Naive thymus-derived CD4-positive, alpha-beta T cell (primary cell): ENCODE measurements at regions not wholly inside any gene's neighbourhood (a gene's known extent, or its start where the extent isn't known, plus 50 kb on each side); places are given as distances from the start of the nearest gene placed in this dataset.
A peak's percentile ranks its signal among the peaks of the same experiment; 100 is the strongest.
"Not testable (repeated sequence)": the region's sequence is repeated elsewhere in the genome, so short reads cannot be mapped to it uniquely, and the experiment has no call there.

ENCODE experiments used
- ATAC-seq: fragments of 150-1000 bp; cut with Tn5 transposase; 2 replicates; pipeline ENCODE4 v1.10.0; 2021; ENCODE audit warnings: mild to moderate bottlenecking, moderate library complexity
- CTCF ChIA-PET: fragments of 350-600 bp; sonication (Branson Sonifier 250); formaldehyde crosslinking; loops from one replicate; lab custom pipeline; 2021; ENCODE audit warnings: antibody characterized with exemption; lab: Charles Lee
- POLR2A ChIA-PET: fragments of 350-600 bp; sonication (Branson Sonifier 250); formaldehyde crosslinking; loops from one replicate; lab custom pipeline; 2021; ENCODE audit warnings: antibody characterized with exemption, inconsistent platforms; lab: Charles Lee
- DNase-seq, 9 donors: peaks; one replicate each; pipeline versions ENCODE4 v3.0.0 to v3.0.0-alpha.2; 2020 to 2022; ENCODE audit warnings: mixed read lengths in 1 of 9
- H3K27ac ChIP-seq: one replicate; pipeline ENCODE4 v1.7.0; 2013; ENCODE audit warnings: mild to moderate bottlenecking, low read depth, low read length, moderate library complexity
- H3K27me3 ChIP-seq, 2 donors: one replicate each; pipeline ENCODE4 v1.7.0; 2013; ENCODE audit warnings: low read length in 2 of 2, mild to moderate bottlenecking in 2 of 2, moderate library complexity in 2 of 2; ENCODE audit not compliant: control insufficient read depth in 2 of 2, insufficient read depth in 2 of 2
- H3K36me3 ChIP-seq, 3 experiments: 1 replicate in 2 of 3; 2 replicates in 1 of 3; pipeline ENCODE4 v1.7.0; 2013; ENCODE audit warnings: low read length in 3 of 3, mild to moderate bottlenecking in 3 of 3, moderate library complexity in 1 of 3; ENCODE audit not compliant: insufficient read depth in 3 of 3, control insufficient read depth in 2 of 3
- H3K4me1 ChIP-seq, 2 donors: one replicate each; pipeline ENCODE4 v1.7.0; 2013; ENCODE audit warnings: low read length in 2 of 2, mild to moderate bottlenecking in 2 of 2, moderate library complexity in 1 of 2; ENCODE audit not compliant: control insufficient read depth in 2 of 2, insufficient read depth in 2 of 2
- H3K4me3 ChIP-seq: 2 replicates; pipeline ENCODE4 v1.7.0; 2013; ENCODE audit warnings: mild to moderate bottlenecking, low read length
- H3K9me3 ChIP-seq, 3 experiments: 1 replicate in 2 of 3; 2 replicates in 1 of 3; pipeline ENCODE4 v1.7.0; 2013; ENCODE audit warnings: low read length in 3 of 3; ENCODE audit not compliant: control insufficient read depth in 2 of 3
- H3K27ac Mint-ChIP-seq, 9 donors: one replicate each; pipeline ENCODE4 v1.8.0; 2020 to 2022; ENCODE audit warnings: mixed read lengths in 9 of 9, mild to moderate bottlenecking in 8 of 9, moderate library complexity in 5 of 9, inconsistent platforms in 2 of 9
- H3K27me3 Mint-ChIP-seq, 5 donors: one replicate each; pipeline ENCODE4 v1.8.0; 2021 to 2022; ENCODE audit warnings: mixed read lengths in 5 of 5, mild to moderate bottlenecking in 1 of 5
- H3K36me3 Mint-ChIP-seq, 5 donors: one replicate each; pipeline ENCODE4 v1.8.0; 2020 to 2022; ENCODE audit warnings: mixed read lengths in 5 of 5, mild to moderate bottlenecking in 3 of 5, inconsistent platforms in 1 of 5
- H3K4me1 Mint-ChIP-seq, 7 donors: one replicate each; pipeline ENCODE4 v1.8.0; 2020 to 2022; ENCODE audit warnings: mixed read lengths in 7 of 7, mild to moderate bottlenecking in 3 of 7, inconsistent platforms in 1 of 7
- H3K4me3 Mint-ChIP-seq, 10 donors: one replicate each; pipeline ENCODE4 v1.8.0; 2020 to 2022; ENCODE audit warnings: mild to moderate bottlenecking in 10 of 10, mixed read lengths in 10 of 10, moderate library complexity in 6 of 10, inconsistent platforms in 2 of 10
- H3K9me3 Mint-ChIP-seq, 11 donors: one replicate each; pipeline ENCODE4 v1.8.0; 2020 to 2022; ENCODE audit warnings: mixed read lengths in 11 of 11, mild to moderate bottlenecking in 4 of 11, inconsistent platforms in 1 of 11, moderate library complexity in 1 of 11
- intact Hi-C, 2 donors: fragments of 100-400 bp; cut with micrococcal nuclease; formaldehyde crosslinking; loops; one replicate each; pipeline ENCODE4 v1.15.1; 2023

GRCh38 chr1:149635290-149635899 is 51.7 kb downstream of the PPIAL4C start:
- H3K27me3 ChIP-seq, H3K27me3 Mint-ChIP-seq, POLR2A ChIA-PET, intact Hi-C loops, H3K36me3 Mint-ChIP-seq, CTCF ChIA-PET, H3K4me1 ChIP-seq, H3K36me3 ChIP-seq, H3K9me3 ChIP-seq, ATAC-seq, H3K9me3 Mint-ChIP-seq, H3K4me3 ChIP-seq: not testable (repeated sequence)
- peak overlapping the region; percentile 96 to 100 (median 99) for H3K27ac Mint-ChIP-seq
- peak in 8 of 9 donors; percentile 27 to 66 (median 48) for DNase-seq
- H3K4me3 Mint-ChIP-seq = peak overlapping the region; percentile 87 to 99 (median 94)
- peak overlapping the region; percentile 95 for H3K27ac ChIP-seq
- H3K4me1 Mint-ChIP-seq = peaks cover 8 to 47% (median 40%) of the 10 kb centered on the region in 7 donors

GRCh38 chr1:149636286-149637122 is 52.9 kb downstream of the PPIAL4C start:
- H3K27me3 ChIP-seq, H3K9me3 ChIP-seq, CTCF ChIA-PET, POLR2A ChIA-PET, H3K36me3 ChIP-seq, intact Hi-C loops, H3K9me3 Mint-ChIP-seq, H3K4me1 ChIP-seq, H3K27me3 Mint-ChIP-seq: not testable (repeated sequence)
- Mint-ChIP-seq H3K4me1 (peaks cover 8 to 50% (median 42%) of the 10 kb centered on the region in 7 donors), H3K27ac (peak overlapping the region; percentile 96 to 100 (median 99)), H3K4me3 (peak overlapping the region; percentile 87 to 99 (median 94)), H3K36me3 (peaks cover 0 to 12% (median 0%) of the 10 kb centered on the region in 5 donors)
- Histone ChIP-seq H3K27ac (peak overlapping the region; percentile 95), H3K4me3 (peak overlapping the region; percentile 72)
- DNase-seq (peak; percentile 74 to 94 (median 91)), ATAC-seq (peak; percentile 91)

- H3K4me3 ChIP-seq, POLR2A ChIA-PET, H3K4me1 ChIP-seq, intact Hi-C loops, ATAC-seq, H3K27me3 Mint-ChIP-seq, H3K9me3 Mint-ChIP-seq, H3K27ac ChIP-seq, DNase-seq, CTCF ChIA-PET, H3K36me3 ChIP-seq, H3K27me3 ChIP-seq, H3K9me3 ChIP-seq: not testable (repeated sequence)
- H3K36me3 Mint-ChIP-seq = peaks cover 0 to 19% (median 5%) of the 10 kb centered on the region in 5 donors
- H3K27ac Mint-ChIP-seq = peak overlapping the region; percentile 5 to 98 (median 75)
- peaks cover 12 to 54% (median 48%) of the 10 kb centered on the region in 7 donors for H3K4me1 Mint-ChIP-seq
- peak overlapping the region in 6 of 10 donors; percentile 18 to 87 (median 44) for H3K4me3 Mint-ChIP-seq
Measured at GRCh38 chr1:149638481-149638880, 54.8 kb downstream of the PPIAL4C start.

- H3K27ac Mint-ChIP-seq = peak overlapping the region in 8 of 9 donors; percentile 43 to 98 (median 76)
- H3K4me1 ChIP-seq, H3K36me3 ChIP-seq, H3K9me3 Mint-ChIP-seq, intact Hi-C loops, H3K4me3 ChIP-seq, ATAC-seq, CTCF ChIA-PET, POLR2A ChIA-PET, H3K27ac ChIP-seq, H3K27me3 ChIP-seq, H3K27me3 Mint-ChIP-seq, H3K9me3 ChIP-seq, DNase-seq: not testable (repeated sequence)
- H3K36me3 Mint-ChIP-seq = peaks cover 0 to 19% (median 5%) of the 10 kb centered on the region in 5 donors
- peak overlapping the region in 3 of 10 donors; percentile 18 to 87 (median 66) for H3K4me3 Mint-ChIP-seq
- H3K4me1 Mint-ChIP-seq = peaks cover 11 to 48% (median 42%) of the 10 kb centered on the region in 7 donors
Measured at GRCh38 chr1:149638901-149639658, 55.4 kb downstream of the PPIAL4C start.

GRCh38 chr1:149641179-149641578 is 57.5 kb downstream of the PPIAL4C start:
- H3K4me3 ChIP-seq, ATAC-seq, H3K4me1 ChIP-seq, H3K27ac ChIP-seq, H3K9me3 ChIP-seq, intact Hi-C loops, H3K9me3 Mint-ChIP-seq, POLR2A ChIA-PET, CTCF ChIA-PET, H3K36me3 ChIP-seq, DNase-seq, H3K27me3 ChIP-seq, H3K27me3 Mint-ChIP-seq: not testable (repeated sequence)
- peaks cover 6 to 49% (median 41%) of the 10 kb centered on the region in 7 donors for H3K4me1 Mint-ChIP-seq
- peaks cover 0 to 16% (median 5%) of the 10 kb centered on the region in 5 donors for H3K36me3 Mint-ChIP-seq
- peak overlapping the region in 3 of 10 donors; percentile 14 to 63 (median 35) for H3K4me3 Mint-ChIP-seq
- peak overlapping the region in 7 of 9 donors; percentile 61 to 87 (median 75) for H3K27ac Mint-ChIP-seq

- DNase-seq, H3K9me3 Mint-ChIP-seq, ATAC-seq, intact Hi-C loops, H3K4me3 ChIP-seq, H3K36me3 ChIP-seq, H3K9me3 ChIP-seq, CTCF ChIA-PET, H3K27me3 ChIP-seq, H3K27ac ChIP-seq, H3K27me3 Mint-ChIP-seq, POLR2A ChIA-PET, H3K4me1 ChIP-seq: not testable (repeated sequence)
- Mint-ChIP-seq H3K36me3 (peaks cover 0 to 14% (median 5%) of the 10 kb centered on the region in 5 donors), H3K27ac (peak overlapping the region in 8 of 9 donors; percentile 32 to 90 (median 64)), H3K4me1 (peaks cover 4 to 27% (median 20%) of the 10 kb centered on the region in 7 donors), H3K4me3 (peak overlapping the region in 1 of 10 donors; percentile 38)
Measured at GRCh38 chr1:149644818-149645217, 61.2 kb downstream of the PPIAL4C start.
